HepG2 (cell line): ENCODE measurements at regions not wholly inside any gene's neighbourhood (a gene's known extent, or its start where the extent isn't known, plus 50 kb on each side); places are given as distances from the start of the nearest gene placed in this dataset.
A peak's percentile ranks its signal among the peaks of the same experiment; 100 is the strongest.

ENCODE experiments used
- ELF1 ChIP-seq: sonication (generic); formaldehyde crosslinking; IDR thresholded peaks from 2 replicates; pipeline ENCODE4 v1.4.0; 2020; ENCODE audit warnings: missing genetic modification reagents
- ERF ChIP-seq: IDR thresholded peaks from 2 replicates; pipeline ENCODE4 v1.6.1; 2018; ENCODE audit warnings: missing biosample characterization, missing genetic modification reagents
- FOXA3 ChIP-seq: IDR thresholded peaks from 2 replicates; pipeline ENCODE4 v1.6.1; 2016; ENCODE audit warnings: missing genetic modification reagents, missing compliant biosample characterization
- KAT2B ChIP-seq: fragments of 150-350 bp; IDR thresholded peaks from 2 replicates; pipeline ENCODE4 v1.6.1; 2014; ENCODE audit warnings: low read depth, low read length, borderline replicate concordance
- KDM5B ChIP-seq: sonication (generic); formaldehyde crosslinking; IDR thresholded peaks from 2 replicates; pipeline ENCODE4 v1.4.0; 2020; ENCODE audit warnings: missing genetic modification reagents, mild to moderate bottlenecking, borderline replicate concordance
- MATR3 ChIP-seq: sonication (generic); formaldehyde crosslinking; IDR thresholded peaks from 2 replicates; pipeline ENCODE4 v1.4.0; 2020; ENCODE audit warnings: missing genetic modification reagents
- NCOR1 ChIP-seq: fragments of 200-600 bp; sonication (generic); IDR thresholded peaks from 2 replicates; pipeline ENCODE4 v1.7.0; 2017; ENCODE audit warnings: antibody characterized with exemption, low read length, borderline replicate concordance
- NFIB ChIP-seq: sonication (generic); formaldehyde crosslinking; IDR thresholded peaks from 2 replicates; pipeline ENCODE4 v1.9.0; 2021; ENCODE audit warnings: missing genetic modification reagents, mild to moderate bottlenecking, borderline replicate concordance
- PAXIP1 ChIP-seq: sonication (generic); formaldehyde crosslinking; conservative IDR thresholded peaks from 2 replicates; pipeline ENCODE4 v1.4.0; 2020; ENCODE audit warnings: mild to moderate bottlenecking, missing genetic modification reagents, moderate library complexity
- POGZ ChIP-seq: sonication (generic); formaldehyde crosslinking; IDR thresholded peaks from 2 replicates; pipeline ENCODE4 v1.4.0; 2020; ENCODE audit warnings: mild to moderate bottlenecking, missing genetic modification reagents
- REPIN1 ChIP-seq: sonication (generic); formaldehyde crosslinking; IDR thresholded peaks from 2 replicates; pipeline ENCODE4 v1.8.0; 2022; ENCODE audit warnings: missing genetic modification reagents, low read depth, mild to moderate bottlenecking, borderline replicate concordance
- RORA ChIP-seq: sonication (generic); formaldehyde crosslinking; IDR thresholded peaks from 2 replicates; pipeline ENCODE4 v1.5.0; 2020; ENCODE audit warnings: mild to moderate bottlenecking, missing genetic modification reagents, moderate library complexity
- SALL1 ChIP-seq: sonication (generic); formaldehyde crosslinking; IDR thresholded peaks from 2 replicates; pipeline ENCODE4 v1.8.0; 2022; ENCODE audit warnings: mild to moderate bottlenecking, missing genetic modification reagents
- SIN3A ChIP-seq: IDR thresholded peaks from 2 replicates; pipeline ENCODE4 v1.6.1; 2011; ENCODE audit warnings: low read depth, mild to moderate bottlenecking, control low read depth, low read length, borderline replicate concordance
- SKIL ChIP-seq: sonication (generic); formaldehyde crosslinking; IDR thresholded peaks from 2 replicates; pipeline ENCODE4 v1.8.0; 2022; ENCODE audit warnings: missing genetic modification reagents, mild to moderate bottlenecking, moderate library complexity, borderline replicate concordance
- SNAPC2 ChIP-seq: sonication (generic); formaldehyde crosslinking; IDR thresholded peaks from 2 replicates; pipeline ENCODE4 v1.8.1; 2022; ENCODE audit warnings: mild to moderate bottlenecking, missing genetic modification reagents
- TGIF2 ChIP-seq: IDR thresholded peaks from 2 replicates; pipeline ENCODE4 v1.6.1; 2016; ENCODE audit warnings: control low read depth, missing compliant biosample characterization
- ZNF17 ChIP-seq: sonication (generic); formaldehyde crosslinking; IDR thresholded peaks from 2 replicates; pipeline ENCODE4 v1.5.0; 2020; ENCODE audit warnings: mild to moderate bottlenecking, missing genetic modification reagents
- ZNF18 ChIP-seq: sonication (generic); formaldehyde crosslinking; IDR thresholded peaks from 2 replicates; pipeline ENCODE4 v1.8.0; 2022; ENCODE audit warnings: mild to moderate bottlenecking, missing genetic modification reagents; ENCODE audit not compliant: insufficient replicate concordance
- ZNF205 ChIP-seq: IDR thresholded peaks from 2 replicates; pipeline ENCODE4 v1.6.1; 2018; ENCODE audit warnings: missing biosample characterization, missing genetic modification reagents
- ZNF460 ChIP-seq: sonication (generic); formaldehyde crosslinking; IDR thresholded peaks from 2 replicates; pipeline ENCODE4 v1.5.1; 2020; ENCODE audit warnings: missing genetic modification reagents, mild to moderate bottlenecking, borderline replicate concordance
- ZNF543 ChIP-seq: sonication (generic); formaldehyde crosslinking; IDR thresholded peaks from 2 replicates; pipeline ENCODE4 v1.4.0; 2020; ENCODE audit warnings: mild to moderate bottlenecking, missing genetic modification reagents
- ZNF776 ChIP-seq: sonication (generic); formaldehyde crosslinking; IDR thresholded peaks from 2 replicates; pipeline ENCODE4 v1.4.0; 2020; ENCODE audit warnings: mild to moderate bottlenecking, missing genetic modification reagents
- ZSCAN31 ChIP-seq: sonication (generic); formaldehyde crosslinking; IDR thresholded peaks from 2 replicates; pipeline ENCODE4 v1.5.0; 2020; ENCODE audit warnings: low read depth, mild to moderate bottlenecking, missing genetic modification reagents

GRCh38 chr3:187983484-187984124 lies 170.4 kb upstream of the LPP start (continued):
- TF ChIP-seq ELF1 (peak; percentile 70; the same call in 1 of the 2 replicates), SKIL (CRISPR knock-in tag) (peak; percentile 71), REPIN1 (CRISPR knock-in tag) (peak; percentile 33; the same call in 1 of the 2 replicates), PAXIP1 (CRISPR knock-in tag) (peak; percentile 81), TGIF2 (CRISPR knock-in tag) (no peak), ZSCAN31 (CRISPR knock-in tag) (peak; percentile 71; the same call in 1 of the 2 replicates), KAT2B (no peak), SNAPC2 (CRISPR knock-in tag) (0 out of 2 replicates have a peak, but pooled peaks have one; percentile 25), NFIB (CRISPR knock-in tag) (no peak), SIN3A (no peak), ZNF17 (no peak), ZNF776 (0 out of 2 replicates have a peak, but pooled peaks have one; percentile 45), ZNF205 (CRISPR knock-in tag) (peak; percentile 49; the same call in 1 of the 2 replicates), NCOR1 (peak; percentile 92), MATR3 (CRISPR knock-in tag) (no peak), SALL1 (peak; percentile 90), ZNF460 (CRISPR knock-in tag) (peak; percentile 98), KDM5B (peak; percentile 40; the same call in 1 of the 2 replicates), ZNF18 (CRISPR knock-in tag) (peak; percentile 88), ERF (CRISPR knock-in tag) (peak; percentile 60), ZNF543 (CRISPR knock-in tag) (peak; percentile 97), POGZ (CRISPR knock-in tag) (peak; percentile 96), RORA (CRISPR knock-in tag) (0 out of 2 replicates have a peak, but pooled peaks have one; percentile 20), FOXA3 (CRISPR knock-in tag) (peak; percentile 66)
